ENCODE measurements at regions not wholly inside any gene's neighbourhood (a gene's known extent, or its start where the extent isn't known, plus 50 kb on each side); places are given as distances from the start of the nearest gene placed in this dataset.

GRCh38 chr2:195356026-195356425, 301.0 kb upstream of the SLC39A10 start:
- Histone ChIP-seq H4K20me1 (ENCODE audit: insufficient read depth, low read length) (no peaks in the 10 kb centered on the region; the same call in 1 of the 2 replicates), H2AFZ (ENCODE audit: low read length) (no peak overlapping the region), H3K79me2 (ENCODE audit: insufficient read depth, low read length) (no peaks in the 10 kb centered on the region), H3K4me3 (replicated peaks in 1 of 3; ENCODE audit: insufficient read depth in 1 of 3, low read depth in 2 of 3, low read length in 3 of 3) (no peak overlapping the region), H3K4me1 (ENCODE audit: insufficient read depth, low read length) (no peaks in the 10 kb centered on the region), H3K9me3 (ENCODE audit: low read length) (no peaks in the 10 kb centered on the region), H3K9ac (ENCODE audit: insufficient read depth, low read depth, low read length) (no peak overlapping the region), H3K27me3 (ENCODE audit: control insufficient read depth in 1 of 2, insufficient read depth in 2 of 2, low read length in 2 of 2) (no peaks in the 10 kb centered on the region), H3K36me3 (replicated peaks in 1 of 2; ENCODE audit: control insufficient read depth in 1 of 2, insufficient read depth in 2 of 2, low read length in 2 of 2) (no peaks in the 10 kb centered on the region), H3K4me2 (ENCODE audit: low read depth, low read length) (no peak overlapping the region), H3K27ac (ENCODE audit: extremely low read length, insufficient read depth, low read length) (no peak overlapping the region)
- CTCF ChIA-PET (ENCODE audit: low intra/inter-chr PET ratio, low total read pairs) = no interaction called here
- in situ Hi-C loops (cut with HindIII; ENCODE audit: extremely low pct_ligation_motif_present, low pct_unique_long_range_greater_than_20kb) = no loop called here
- DNase-seq (ENCODE audit: low spot score) (no peak), FAIRE-seq (no peak), ATAC-seq (no peak)
- no TSS peak for BruUV-seq (replicated peaks)
- 0% methylated on average over 1 of the region's 1 CpG for WGBS (ENCODE audit: low lambda C conversion rate)
- POLR2A ChIA-PET = no interaction called here
- TF ChIP-seq KDM5B (CRISPR knock-in tag; IDR thresholded peaks at IDR 0.05; ENCODE audit: borderline replicate concordance) = no peak
- no peak for TF ChIP-seq ZNF800 (CRISPR knock-in tag; IDR thresholded peaks at IDR 0.05)
- TF ChIP-seq ZNF234 (CRISPR knock-in tag; conservative IDR thresholded peaks at IDR 0.05) = no peak
- no peak for TF ChIP-seq GPN1 (CRISPR knock-in tag; IDR thresholded peaks at IDR 0.05; ENCODE audit: borderline replicate concordance)
- no peak for TF ChIP-seq ZEB1 (IDR thresholded peaks at IDR 0.05; ENCODE audit: insufficient replicate concordance, low read depth)
- no peak for TF ChIP-seq ZNF580 (CRISPR knock-in tag; IDR thresholded peaks at IDR 0.05; ENCODE audit: borderline replicate concordance, low read depth)
- no peak for TF ChIP-seq ZBTB8A (CRISPR knock-in tag; IDR thresholded peaks at IDR 0.05; ENCODE audit: borderline replicate concordance, low read depth)
- no peak for TF ChIP-seq KLF6 (CRISPR knock-in tag; IDR thresholded peaks at IDR 0.05)
- TF ChIP-seq ZNF615 (CRISPR knock-in tag; IDR thresholded peaks at IDR 0.05; ENCODE audit: borderline replicate concordance) = no peak
- TF ChIP-seq CENPBD1 (CRISPR knock-in tag; IDR thresholded peaks at IDR 0.05; ENCODE audit: borderline replicate concordance, low read depth) = no peak
- TF ChIP-seq TERF1 (CRISPR knock-in tag; IDR thresholded peaks at IDR 0.05) = no peak
- no peak for TF ChIP-seq ZBTB1 (CRISPR knock-in tag; IDR thresholded peaks at IDR 0.05; ENCODE audit: borderline replicate concordance)
- TF ChIP-seq BHLHE40 (IDR thresholded peaks at IDR 0.05; ENCODE audit: low read length) = no peak
- TF ChIP-seq PRPF4 (IDR thresholded peaks at IDR 0.05; ENCODE audit: low read depth, low read length, poor library complexity, severe bottlenecking) = no peak
- no peak for TF ChIP-seq NCOA2 (CRISPR knock-in tag; IDR thresholded peaks at IDR 0.05)
- TF ChIP-seq ZNF766 (CRISPR knock-in tag; IDR thresholded peaks at IDR 0.05; ENCODE audit: borderline replicate concordance) = no peak
- intact Hi-C loops (cut with micrococcal nuclease; ENCODE audit: unreplicated experiment) = no loop called here
